ACC112 (cell line): ENCODE measurements at regions not wholly inside any gene's neighbourhood (a gene's known extent, or its start where the extent isn't known, plus 50 kb on each side); places are given as distances from the start of the nearest gene placed in this dataset.

Experiments
- H2AFZ ChIP-seq: fragments of 200-600 bp; sonication (generic); one replicate; pipeline ENCODE4 v1.6.0; 2017; ENCODE audit warnings: antibody characterized with exemption, low read length; ENCODE audit not compliant: unreplicated experiment
- H3K27ac ChIP-seq: fragments of 200-600 bp; sonication (generic); 2 replicates; pipeline ENCODE4 v1.5.1; 2014; ENCODE audit warnings: low read depth, mild to moderate bottlenecking, antibody characterized with exemption, low read length, moderate library complexity
- H3K27me3 ChIP-seq: fragments of 200-600 bp; sonication (generic); 2 replicates; pipeline ENCODE4 v1.6.1; 2014; ENCODE audit warnings: mild to moderate bottlenecking, antibody characterized with exemption, low read length, moderate library complexity, mixed read lengths; ENCODE audit not compliant: insufficient read depth
- H3K36me3 ChIP-seq: fragments of 200-600 bp; sonication (generic); 2 replicates; pipeline ENCODE4 v1.6.1; 2016; ENCODE audit warnings: mild to moderate bottlenecking, antibody characterized with exemption, low read length, moderate library complexity, mixed read lengths; ENCODE audit not compliant: insufficient read depth
- H3K4me1 ChIP-seq: fragments of 200-600 bp; sonication (generic); one replicate; pipeline ENCODE4 v1.6.1; 2016; ENCODE audit warnings: low read length, mixed read lengths; ENCODE audit not compliant: insufficient read depth, unreplicated experiment, control insufficient read depth
- H3K4me3 ChIP-seq: fragments of 200-600 bp; sonication (generic); 2 replicates; pipeline ENCODE4 v1.5.1; 2014; ENCODE audit warnings: mild to moderate bottlenecking, low read depth, low read length
- H3K79me2 ChIP-seq: fragments of 200-600 bp; sonication (generic); one replicate; pipeline ENCODE4 v1.6.0; 2016; ENCODE audit warnings: low read length; ENCODE audit not compliant: control insufficient read depth, unreplicated experiment, insufficient read depth

- no peaks in the 10 kb centered on the region for H3K36me3 ChIP-seq
- no peak overlapping the region for H2AFZ ChIP-seq
- no peaks in the 10 kb centered on the region for H3K79me2 ChIP-seq
- no peak overlapping the region for H3K4me3 ChIP-seq
- H3K4me1 ChIP-seq: peaks cover 4% of the 10 kb centered on the region
- no peak overlapping the region for H3K27ac ChIP-seq
- H3K27me3 ChIP-seq: no peaks in the 10 kb centered on the region
These were observed 205.3 kb downstream of the ZIC4 start for GRCh38 chr3:147201086-147201485.

- H3K4me1 ChIP-seq: peaks cover 4% of the 10 kb centered on the region
- H3K4me3 ChIP-seq: peak overlapping the region; percentile 28; the same call in 1 of the 2 replicates
These were observed 205.8 kb downstream of the ZIC4 start for GRCh38 chr3:147200545-147200944.

GRCh38 chr3:147197739-147198138, 208.6 kb downstream of the ZIC4 start:
- Histone ChIP-seq H3K36me3 (no peaks in the 10 kb centered on the region), H2AFZ (no peak overlapping the region), H3K4me1 (peaks cover 4% of the 10 kb centered on the region), H3K27me3 (no peaks in the 10 kb centered on the region), H3K4me3 (no peak overlapping the region), H3K79me2 (no peaks in the 10 kb centered on the region), H3K27ac (no peak overlapping the region)

More at GRCh38 chr3:147200545-147200944, 205.8 kb downstream of the ZIC4 start:
- no peaks in the 10 kb centered on the region for H3K79me2 ChIP-seq
- H3K27me3 ChIP-seq: no peaks in the 10 kb centered on the region
- no peak overlapping the region for H3K27ac ChIP-seq
- no peaks in the 10 kb centered on the region for H3K36me3 ChIP-seq
- peak overlapping the region; percentile 86 for H2AFZ ChIP-seq

- Histone ChIP-seq H3K27ac (no peak overlapping the region), H3K79me2 (no peaks in the 10 kb centered on the region), H2AFZ (no peak overlapping the region), H3K4me3 (no peak overlapping the region), H3K27me3 (no peaks in the 10 kb centered on the region), H3K36me3 (no peaks in the 10 kb centered on the region), H3K4me1 (peaks cover 4% of the 10 kb centered on the region)
These were observed 210.5 kb downstream of the ZIC4 start for GRCh38 chr3:147195887-147196286.

- no peak overlapping the region for H3K27ac ChIP-seq
- H3K4me1 ChIP-seq: no peaks in the 10 kb centered on the region
- H2AFZ ChIP-seq: no peak overlapping the region
- no peaks in the 10 kb centered on the region for H3K36me3 ChIP-seq
- H3K79me2 ChIP-seq: no peaks in the 10 kb centered on the region
- no peak overlapping the region for H3K4me3 ChIP-seq
- no peaks in the 10 kb centered on the region for H3K27me3 ChIP-seq
These were observed 214.5 kb downstream of the ZIC4 start for GRCh38 chr3:147191795-147192385.

- no peaks in the 10 kb centered on the region for H3K79me2 ChIP-seq
- H3K36me3 ChIP-seq: no peaks in the 10 kb centered on the region
- no peak overlapping the region for H3K4me3 ChIP-seq
- no peaks in the 10 kb centered on the region for H3K27me3 ChIP-seq
- H3K27ac ChIP-seq: no peak overlapping the region
- no peaks in the 10 kb centered on the region for H3K4me1 ChIP-seq
- no peak overlapping the region for H2AFZ ChIP-seq
These were observed 217.3 kb downstream of the ZIC4 start for GRCh38 chr3:147189016-147189415.

- Histone ChIP-seq H2AFZ (no peak overlapping the region), H3K4me1 (no peaks in the 10 kb centered on the region), H3K79me2 (no peaks in the 10 kb centered on the region), H3K27ac (no peak overlapping the region), H3K27me3 (no peaks in the 10 kb centered on the region), H3K4me3 (no peak overlapping the region), H3K36me3 (no peaks in the 10 kb centered on the region)
These were observed 218.7 kb downstream of the ZIC4 start for GRCh38 chr3:147187687-147188086.

- no peaks in the 10 kb centered on the region for H3K36me3 ChIP-seq
- H3K27me3 ChIP-seq: no peaks in the 10 kb centered on the region
- H3K79me2 ChIP-seq: no peaks in the 10 kb centered on the region
- no peak overlapping the region for H3K4me3 ChIP-seq
- H3K27ac ChIP-seq: no peak overlapping the region
- no peak overlapping the region for H2AFZ ChIP-seq
- H3K4me1 ChIP-seq: no peaks in the 10 kb centered on the region
These were observed 220.6 kb downstream of the ZIC4 start for GRCh38 chr3:147185781-147186180.

- H3K79me2 ChIP-seq: no peaks in the 10 kb centered on the region
- no peaks in the 10 kb centered on the region for H3K4me1 ChIP-seq
- H3K4me3 ChIP-seq: no peak overlapping the region
- H2AFZ ChIP-seq: no peak overlapping the region
- no peaks in the 10 kb centered on the region for H3K36me3 ChIP-seq
- no peaks in the 10 kb centered on the region for H3K27me3 ChIP-seq
- H3K27ac ChIP-seq: no peak overlapping the region
These were observed 221.5 kb downstream of the ZIC4 start for GRCh38 chr3:147184794-147185193.

- Histone ChIP-seq H3K4me1 (no peaks in the 10 kb centered on the region), H3K4me3 (no peak overlapping the region), H3K27me3 (no peaks in the 10 kb centered on the region), H3K79me2 (no peaks in the 10 kb centered on the region), H2AFZ (no peak overlapping the region), H3K36me3 (no peaks in the 10 kb centered on the region), H3K27ac (no peak overlapping the region)
These were observed 233.1 kb downstream of the ZIC4 start for GRCh38 chr3:147173257-147173656.

GRCh38 chr3:147162743-147163142, 243.6 kb downstream of the ZIC4 start:
- no peaks in the 10 kb centered on the region for H3K79me2 ChIP-seq
- no peak overlapping the region for H3K27ac ChIP-seq
- H2AFZ ChIP-seq: no peak overlapping the region
- no peaks in the 10 kb centered on the region for H3K36me3 ChIP-seq
- H3K4me1 ChIP-seq: no peaks in the 10 kb centered on the region
- H3K4me3 ChIP-seq: no peak overlapping the region
- peaks cover 11% of the 10 kb centered on the region for H3K27me3 ChIP-seq
